MM.1S (cell line): ENCODE measurements at regions not wholly inside any gene's neighbourhood (a gene's known extent, or its start where the extent isn't known, plus 50 kb on each side); places are given as distances from the start of the nearest gene placed in this dataset.

ENCODE experiments used
- DNase-seq: peaks from one replicate; pipeline ENCODE4 v3.0.0-alpha.2; 2015
- H2AFZ ChIP-seq: fragments of 300-600 bp; sonication (generic); 2 replicates; pipeline ENCODE4 v1.6.0; 2016; ENCODE audit warnings: antibody characterized with exemption, low read length
- H3F3A ChIP-seq: fragments of 300-600 bp; sonication (generic); 2 replicates; pipeline ENCODE4 v1.6.1; 2016; ENCODE audit warnings: mild to moderate bottlenecking, antibody characterized with exemption, low read length, moderate library complexity, mixed read lengths; ENCODE audit not compliant: insufficient read depth
- H3K27ac ChIP-seq: fragments of 300-600 bp; sonication (generic); 2 replicates; pipeline ENCODE4 v1.5.1; 2016; ENCODE audit warnings: mild to moderate bottlenecking, low read length
- H3K27me3 ChIP-seq: fragments of 300-600 bp; sonication (generic); replicated peaks from 2 replicates; pipeline ENCODE4 v1.6.0; 2016; ENCODE audit warnings: low read length; ENCODE audit not compliant: insufficient read depth
- H3K36me3 ChIP-seq: fragments of 300-600 bp; sonication (generic); replicated peaks from 2 replicates; pipeline ENCODE4 v1.6.1; 2016; ENCODE audit warnings: mild to moderate bottlenecking, low read length, mixed read lengths; ENCODE audit not compliant: insufficient read depth
- H3K4me1 ChIP-seq: fragments of 300-600 bp; sonication (generic); 2 replicates; pipeline ENCODE4 v1.6.1; 2016; ENCODE audit warnings: low read length, mixed read lengths
- H3K4me2 ChIP-seq: fragments of 300-600 bp; sonication (generic); 2 replicates; pipeline ENCODE4 v1.6.0; 2016; ENCODE audit warnings: low read depth, low read length
- H3K4me3 ChIP-seq: fragments of 300-600 bp; sonication (generic); 2 replicates; pipeline ENCODE4 v1.5.1; 2016; ENCODE audit warnings: low read length, mixed read lengths
- H3K79me2 ChIP-seq: fragments of 300-600 bp; sonication (generic); 2 replicates; pipeline ENCODE4 v1.6.1; 2016; ENCODE audit warnings: mixed run types, low read length, mixed read lengths
- H3K9ac ChIP-seq: fragments of 300-600 bp; sonication (generic); 2 replicates; pipeline ENCODE4 v1.6.1; 2016; ENCODE audit warnings: low read length, mixed read lengths
- H3K9me2 ChIP-seq: fragments of 300-600 bp; sonication (generic); replicated peaks from 2 replicates; pipeline ENCODE4 v1.6.1; 2016; ENCODE audit warnings: mild to moderate bottlenecking, low read length, mixed read lengths; ENCODE audit not compliant: insufficient read depth
- H3K9me3 ChIP-seq: fragments of 300-600 bp; sonication (generic); replicated peaks from 2 replicates; pipeline ENCODE4 v1.6.1; 2016; ENCODE audit warnings: mild to moderate bottlenecking, low read length, mixed read lengths; ENCODE audit not compliant: insufficient read depth
- H4K20me1 ChIP-seq: fragments of 300-600 bp; sonication (generic); 2 replicates; pipeline ENCODE4 v1.6.1; 2016; ENCODE audit warnings: mild to moderate bottlenecking, low read length, moderate library complexity, mixed read lengths; ENCODE audit not compliant: insufficient read depth
- EZH2 ChIP-seq: fragments of 300-600 bp; sonication (generic); optimal IDR thresholded peaks from 2 replicates; pipeline ENCODE3; 2017; ENCODE audit warnings: low read depth, mild to moderate bottlenecking, antibody characterized with exemption, low read length, mixed read lengths
- EZH2phosphoT487 ChIP-seq: fragments of 300-600 bp; sonication (generic); IDR thresholded peaks from 2 replicates; pipeline ENCODE4 v1.6.1; 2018; ENCODE audit warnings: antibody characterized with exemption, low read length
- TF ChIP-seq, protein P1 (sequence below): fragments of 300-600 bp; sonication (generic); IDR thresholded peaks from 2 replicates; pipeline ENCODE4 v1.5.1; 2016; ENCODE audit warnings: antibody characterized with exemption, low read length, mixed read lengths

DNA sequence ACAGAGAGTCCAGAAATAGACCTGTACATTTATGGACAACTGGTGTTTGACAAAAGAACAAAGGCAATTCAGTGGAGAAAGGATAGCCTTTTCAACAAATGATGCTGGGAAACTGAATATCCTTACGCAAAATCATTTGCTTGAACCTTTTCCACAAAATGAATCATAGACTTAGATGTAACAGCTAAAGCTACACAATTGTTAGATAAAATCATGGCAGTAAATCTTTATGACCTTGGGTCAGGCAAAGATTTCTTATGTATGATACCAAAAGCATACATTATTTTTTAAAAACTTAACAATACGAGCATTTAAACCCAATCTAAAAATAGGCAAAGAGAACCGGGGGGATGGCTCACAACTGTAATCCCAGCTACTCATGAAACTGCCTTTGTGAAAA lies 73.5 kb upstream of the DST start:
- Histone ChIP-seq H3K27me3 (no peaks in the 10 kb centered on the region), H3K4me1 (no peaks in the 10 kb centered on the region; the same call in 1 of the 2 replicates), H4K20me1 (no peaks in the 10 kb centered on the region), H3K27ac (no peak overlapping the region), H3K4me3 (no peak overlapping the region), H3K9ac (no peak overlapping the region), H3K4me2 (no peak overlapping the region), H3K36me3 (no peaks in the 10 kb centered on the region), H3K79me2 (peaks cover 46% of the 10 kb centered on the region), H2AFZ (no peak overlapping the region), H3F3A (no peaks in the 10 kb centered on the region), H3K9me3 (no peaks in the 10 kb centered on the region), H3K9me2 (no peaks in the 10 kb centered on the region)
- DNase-seq: no peak
- TF ChIP-seq EZH2phosphoT487 (no peak), EZH2 (no peak)
- TF ChIP-seq, protein P1, sequence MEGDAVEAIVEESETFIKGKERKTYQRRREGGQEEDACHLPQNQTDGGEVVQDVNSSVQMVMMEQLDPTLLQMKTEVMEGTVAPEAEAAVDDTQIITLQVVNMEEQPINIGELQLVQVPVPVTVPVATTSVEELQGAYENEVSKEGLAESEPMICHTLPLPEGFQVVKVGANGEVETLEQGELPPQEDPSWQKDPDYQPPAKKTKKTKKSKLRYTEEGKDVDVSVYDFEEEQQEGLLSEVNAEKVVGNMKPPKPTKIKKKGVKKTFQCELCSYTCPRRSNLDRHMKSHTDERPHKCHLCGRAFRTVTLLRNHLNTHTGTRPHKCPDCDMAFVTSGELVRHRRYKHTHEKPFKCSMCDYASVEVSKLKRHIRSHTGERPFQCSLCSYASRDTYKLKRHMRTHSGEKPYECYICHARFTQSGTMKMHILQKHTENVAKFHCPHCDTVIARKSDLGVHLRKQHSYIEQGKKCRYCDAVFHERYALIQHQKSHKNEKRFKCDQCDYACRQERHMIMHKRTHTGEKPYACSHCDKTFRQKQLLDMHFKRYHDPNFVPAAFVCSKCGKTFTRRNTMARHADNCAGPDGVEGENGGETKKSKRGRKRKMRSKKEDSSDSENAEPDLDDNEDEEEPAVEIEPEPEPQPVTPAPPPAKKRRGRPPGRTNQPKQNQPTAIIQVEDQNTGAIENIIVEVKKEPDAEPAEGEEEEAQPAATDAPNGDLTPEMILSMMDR: no peak

DNA sequence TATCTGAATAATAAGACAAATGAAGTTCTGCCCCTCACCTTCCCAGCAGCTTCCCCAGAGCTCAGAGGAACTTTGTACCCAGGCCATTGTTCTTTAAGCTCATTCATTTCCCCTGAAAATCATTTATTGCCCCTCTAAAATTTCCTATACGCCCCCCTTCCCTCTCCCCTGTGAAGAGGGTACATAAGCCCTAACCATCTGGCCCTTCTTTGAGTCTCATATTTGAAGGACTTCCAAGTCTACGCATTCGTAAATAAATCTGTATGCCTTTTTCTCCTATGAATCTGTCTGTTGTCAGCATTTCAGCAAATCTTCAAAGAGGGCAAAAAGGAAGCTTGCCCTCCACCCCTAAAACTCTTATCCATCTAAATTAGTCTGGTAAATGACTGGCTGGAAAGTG lies 73.1 kb upstream of the DST start:
- Histone ChIP-seq H3K9me3 (no peaks in the 10 kb centered on the region), H3K36me3 (no peaks in the 10 kb centered on the region), H2AFZ (no peak overlapping the region), H3K4me3 (no peak overlapping the region), H3F3A (no peaks in the 10 kb centered on the region), H3K4me2 (no peak overlapping the region), H4K20me1 (no peaks in the 10 kb centered on the region), H3K9ac (no peak overlapping the region), H3K27me3 (no peaks in the 10 kb centered on the region), H3K79me2 (peaks cover 46% of the 10 kb centered on the region), H3K4me1 (no peaks in the 10 kb centered on the region; the same call in 1 of the 2 replicates), H3K9me2 (no peaks in the 10 kb centered on the region), H3K27ac (no peak overlapping the region)
- TF ChIP-seq, protein P1: no peak
- no peak for TF ChIP-seq EZH2
- no peak for TF ChIP-seq EZH2phosphoT487
- DNase-seq: no peak

DNA sequence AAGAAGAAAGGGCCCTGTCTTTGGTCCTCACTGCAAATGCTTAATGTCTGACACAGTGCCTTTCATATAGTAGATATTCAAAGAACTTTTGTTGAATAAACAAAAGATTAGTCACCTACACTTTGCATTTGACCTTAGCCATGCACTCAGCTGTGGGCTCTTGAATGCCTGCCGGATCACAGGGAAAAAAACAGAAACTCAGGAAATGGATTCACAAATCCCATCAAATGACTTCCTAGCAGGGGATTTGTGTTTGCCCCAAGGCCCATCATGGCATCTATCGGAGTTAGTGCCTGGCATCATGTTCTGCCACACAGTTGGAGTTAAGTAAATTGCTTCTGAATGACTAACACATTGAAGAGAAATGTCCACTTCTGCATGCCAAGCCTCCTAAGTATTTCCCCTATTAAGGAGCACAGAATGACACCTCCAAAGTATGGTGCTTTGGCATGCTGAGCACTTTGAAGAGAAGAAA lies 72.3 kb upstream of the DST start:
- H3K79me2 ChIP-seq: peaks cover 48% of the 10 kb centered on the region
- no peaks in the 10 kb centered on the region for H3K27me3 ChIP-seq
- H3F3A ChIP-seq: no peaks in the 10 kb centered on the region
- H3K4me3 ChIP-seq: no peak overlapping the region
- no peak for DNase-seq
- no peak overlapping the region for H3K4me2 ChIP-seq
- H3K4me1 ChIP-seq: no peaks in the 10 kb centered on the region; the same call in 1 of the 2 replicates
- H3K9me2 ChIP-seq: no peaks in the 10 kb centered on the region
- H2AFZ ChIP-seq: no peak overlapping the region
- no peaks in the 10 kb centered on the region for H3K9me3 ChIP-seq
- no peak for TF ChIP-seq EZH2
- TF ChIP-seq, protein P1: no peak
- TF ChIP-seq EZH2phosphoT487: no peak
- H3K36me3 ChIP-seq: no peaks in the 10 kb centered on the region
- no peak overlapping the region for H3K9ac ChIP-seq
- no peak overlapping the region for H3K27ac ChIP-seq
- no peaks in the 10 kb centered on the region for H4K20me1 ChIP-seq
